GM21367 (cell line): ENCODE measurements at regions not wholly inside any gene's neighbourhood (a gene's known extent, or its start where the extent isn't known, plus 50 kb on each side); places are given as distances from the start of the nearest gene placed in this dataset.

Source experiments
- ATAC-seq: cut with Tn5 transposase; IDR thresholded peaks from one replicate; pipeline ENCODE4 v1.9.1; 2021; ENCODE audit not compliant: unreplicated experiment

- ATAC-seq, result no peak
Measured at GRCh38 chr3:7793786-7794185, 707.8 kb upstream of the LMCD1 start.

- no peak for ATAC-seq
Measured at GRCh38 chr3:7798276-7798675, 703.3 kb upstream of the LMCD1 start.

GRCh38 chr3:7800006-7800780 lies 701.4 kb upstream of the LMCD1 start:
- ATAC-seq, result no peak

DNA sequence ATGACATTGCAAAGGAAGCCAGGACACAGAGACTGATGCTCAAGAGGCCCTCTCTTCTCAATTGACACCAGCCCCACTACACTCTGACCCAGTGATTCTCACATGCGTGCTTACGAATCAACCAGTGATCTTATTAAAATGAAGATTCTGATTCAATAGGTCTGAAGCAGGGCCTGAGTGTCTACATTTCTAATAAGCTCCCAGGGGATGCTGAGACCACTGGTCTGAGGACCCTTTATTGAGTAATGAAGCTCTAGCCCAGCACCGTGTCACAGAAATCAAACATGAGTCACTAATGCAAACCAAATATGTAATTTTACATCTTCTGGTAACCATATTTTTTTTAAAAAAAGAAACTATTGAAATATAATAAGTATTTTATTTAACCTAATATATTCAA lies 689.1 kb upstream of the LMCD1 start:
- no peak for ATAC-seq

DNA sequence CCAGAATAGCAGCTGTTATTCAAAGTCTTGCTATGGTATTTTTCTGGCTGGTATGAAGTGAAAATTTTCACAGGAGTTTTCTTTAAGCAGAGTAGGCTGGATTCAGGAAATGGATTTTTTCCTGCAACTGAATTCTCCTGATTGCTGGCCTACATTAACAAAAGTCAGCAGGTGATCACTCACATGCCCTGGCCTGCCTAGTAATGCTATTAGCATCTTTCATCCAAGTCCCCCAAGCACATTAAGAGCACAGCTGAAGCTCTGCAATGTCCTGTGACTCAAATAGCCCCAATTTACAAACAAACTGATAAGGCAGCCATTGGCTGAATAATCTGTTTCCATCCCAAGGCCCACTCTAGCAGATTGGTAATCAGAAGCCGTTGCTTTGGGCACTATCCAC lies 688.3 kb upstream of the LMCD1 start:
- ATAC-seq, result no peak

DNA sequence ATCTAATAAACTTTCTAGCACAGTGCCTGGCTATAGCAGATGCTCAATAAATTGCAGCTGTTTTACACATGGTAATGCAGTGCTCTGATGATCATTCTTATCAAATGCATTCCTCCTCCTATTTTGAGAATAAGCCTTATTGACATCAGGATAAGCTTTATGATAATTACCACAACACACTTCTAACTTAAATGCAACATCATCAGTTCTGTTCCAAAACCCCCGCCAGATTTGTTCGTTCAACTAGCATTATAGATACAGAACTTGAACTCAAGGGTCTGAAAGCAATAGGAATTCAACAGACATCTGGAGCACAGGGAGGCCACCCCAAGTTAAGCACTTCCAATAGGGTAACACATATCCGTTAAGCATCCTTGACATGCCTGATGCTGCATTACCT lies 684.4 kb upstream of the LMCD1 start:
- no peak for ATAC-seq

DNA sequence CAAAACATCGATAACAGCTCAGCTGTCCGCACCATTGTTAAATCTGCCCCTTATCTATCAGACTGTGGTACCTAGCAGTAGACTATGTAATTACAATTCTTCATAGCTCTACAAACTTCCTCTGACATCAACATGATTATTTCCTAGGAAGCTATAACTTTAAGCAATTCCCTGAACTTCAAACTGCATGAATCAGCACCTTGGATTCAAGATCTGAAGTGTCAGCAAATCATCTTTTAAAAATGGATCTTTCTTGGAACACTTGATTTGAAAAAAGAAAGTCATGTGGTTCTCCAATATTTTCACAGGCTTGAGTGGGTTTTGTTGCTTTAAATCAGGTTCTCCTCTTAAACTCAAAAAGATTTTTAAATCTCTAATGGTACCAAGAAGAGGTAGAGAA lies 680.7 kb upstream of the LMCD1 start:
- ATAC-seq, result no peak

GRCh38 chr3:7821858-7822257 lies 679.8 kb upstream of the LMCD1 start:
- no peak for ATAC-seq

DNA sequence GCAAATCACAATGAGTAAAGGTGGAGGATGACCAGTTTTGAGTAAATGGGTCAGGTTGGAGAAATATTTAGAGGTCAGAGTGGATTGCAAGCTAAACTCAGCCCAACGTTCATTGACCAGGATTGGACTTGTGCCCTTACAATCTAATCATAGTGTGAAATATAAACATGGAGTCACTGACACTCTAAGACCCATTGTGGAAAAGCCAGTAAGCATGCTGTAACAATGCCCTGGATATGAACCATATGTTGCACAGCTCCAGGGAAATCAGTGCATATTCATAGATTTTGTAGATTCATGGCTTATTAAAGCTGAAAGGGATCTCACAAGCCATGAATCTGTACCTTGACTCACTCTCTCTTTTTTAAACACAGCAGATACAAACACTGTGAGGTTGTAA lies 660.2 kb upstream of the LMCD1 start:
- no peak for ATAC-seq

DNA sequence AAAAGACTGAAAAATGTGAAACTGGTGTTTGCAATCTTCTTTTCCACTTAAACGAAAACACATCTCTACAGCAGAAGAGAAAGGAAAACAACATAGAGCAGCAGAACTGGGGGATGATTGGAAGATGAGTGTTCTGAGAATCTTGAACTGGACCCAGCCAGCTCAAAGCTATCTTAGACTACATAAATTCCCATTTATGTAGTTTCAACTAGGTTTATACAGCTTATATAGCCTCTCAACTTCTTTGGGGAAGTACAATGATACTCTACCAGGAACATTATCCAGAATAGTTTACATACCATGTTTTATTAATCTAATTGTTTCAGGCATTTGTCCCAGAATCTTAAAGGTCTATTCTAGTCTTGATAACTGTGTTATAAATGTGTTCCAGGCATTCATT lies 658.2 kb upstream of the LMCD1 start:
- no peak for ATAC-seq

GRCh38 chr3:7847021-7847420 lies 654.6 kb upstream of the LMCD1 start:
- ATAC-seq, result no peak

DNA sequence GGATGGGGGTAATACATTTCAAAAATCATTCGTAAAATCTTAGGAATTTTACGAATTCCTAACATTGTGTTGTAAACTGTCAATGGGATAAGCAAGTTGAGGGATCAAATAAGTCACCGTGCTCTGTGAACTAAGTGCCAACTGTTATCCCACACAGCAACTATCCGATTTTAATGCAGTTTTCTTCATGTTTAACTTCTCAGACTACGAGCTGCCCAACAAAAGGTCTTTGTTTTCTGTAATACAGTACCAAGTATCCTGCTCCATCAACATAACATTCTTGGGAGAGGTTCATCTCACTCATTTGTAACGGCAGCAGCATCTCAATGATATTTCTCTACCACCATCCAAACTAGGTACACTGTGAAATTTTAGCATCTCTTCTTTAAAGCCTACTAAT lies 654.1 kb upstream of the LMCD1 start:
- ATAC-seq, result no peak

DNA sequence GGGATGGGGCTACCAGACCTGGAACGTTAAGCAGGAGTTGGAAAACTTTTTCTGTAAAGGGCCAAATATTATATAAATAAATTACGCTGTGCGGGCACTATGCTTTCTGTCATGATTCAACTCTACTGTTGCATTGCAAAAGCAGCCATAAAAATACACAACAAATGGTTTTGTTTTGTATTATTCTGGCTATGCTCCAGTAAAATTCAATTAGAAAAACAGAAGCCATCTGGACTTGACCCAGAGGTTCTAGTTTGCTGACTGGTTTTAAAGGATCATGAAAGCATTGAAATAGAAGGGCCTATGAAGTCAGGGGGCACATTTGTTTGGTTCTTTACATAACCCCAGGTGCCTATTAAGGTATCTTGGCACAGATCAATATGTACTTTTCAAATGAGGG lies 647.4 kb upstream of the LMCD1 start:
- ATAC-seq, result no peak

GRCh38 chr3:7854721-7855120 lies 646.9 kb upstream of the LMCD1 start:
- no peak for ATAC-seq

GRCh38 chr3:7865611-7866010 lies 636.0 kb upstream of the LMCD1 start:
- no peak for ATAC-seq

DNA sequence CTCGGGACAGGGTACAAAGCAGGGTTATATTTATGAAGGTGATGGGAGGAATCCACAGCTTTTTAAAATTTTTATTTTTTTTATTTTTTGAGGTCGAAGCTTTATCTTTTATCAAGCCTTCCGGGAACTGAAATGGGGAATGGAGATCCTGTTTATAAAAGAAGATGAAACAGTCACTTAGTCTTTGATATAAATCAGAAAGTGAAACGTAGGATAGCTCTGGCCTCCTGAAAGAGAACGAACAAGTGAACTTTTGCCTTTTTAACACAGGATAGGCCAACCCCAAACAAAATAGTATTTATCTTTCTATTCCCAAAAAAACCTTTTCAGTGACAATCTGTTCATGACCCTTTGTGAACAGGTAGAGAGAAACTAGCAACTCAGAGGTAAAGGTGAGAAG lies 634.0 kb upstream of the LMCD1 start:
- ATAC-seq, result no peak

DNA sequence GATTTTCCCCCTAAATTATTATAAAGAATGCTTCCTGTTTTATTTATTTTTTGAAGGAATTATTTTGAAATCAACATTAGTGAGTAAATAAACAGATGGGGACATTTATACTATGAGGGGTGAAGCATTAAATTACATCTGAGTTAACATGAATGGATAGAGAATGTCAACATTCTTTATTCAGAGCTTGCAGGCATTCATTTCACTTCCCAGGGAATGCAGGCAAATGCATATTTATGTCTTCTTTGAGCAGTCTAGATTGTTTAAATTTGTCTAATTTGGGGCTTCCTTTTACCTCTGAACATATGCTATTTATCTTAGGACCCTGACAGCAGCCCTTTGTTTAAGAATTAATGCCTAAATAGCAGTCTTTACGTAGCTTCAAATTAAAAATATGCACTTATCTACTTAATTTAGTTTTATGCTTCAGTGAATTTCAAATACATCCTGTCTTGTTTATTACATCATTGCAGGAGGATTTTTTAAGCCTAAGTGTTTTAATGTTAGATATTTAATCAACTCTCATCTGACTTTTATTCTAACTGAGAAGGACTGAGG lies 630.5 kb upstream of the LMCD1 start:
- no peak for ATAC-seq

- no peak for ATAC-seq
Measured at GRCh38 chr3:7874116-7874515, 627.5 kb upstream of the LMCD1 start.

DNA sequence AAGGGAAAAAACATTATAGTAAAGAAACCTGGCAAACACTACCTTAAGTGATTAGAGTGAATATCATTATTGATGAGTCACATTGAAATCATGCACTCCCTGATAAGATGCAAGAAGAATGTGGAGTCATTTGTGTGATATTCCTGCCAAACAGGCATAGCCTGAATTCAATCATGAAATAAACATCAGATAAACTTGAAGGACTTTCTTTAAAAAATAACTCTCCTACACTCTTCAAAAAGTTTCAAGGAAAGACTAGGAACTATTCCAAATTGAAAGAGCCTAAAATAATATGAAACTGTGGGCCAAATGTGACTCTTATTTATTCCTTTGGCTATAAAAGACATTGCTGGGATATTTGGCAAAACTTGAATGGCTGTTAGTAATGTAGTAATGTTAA lies 625.7 kb upstream of the LMCD1 start:
- no peak for ATAC-seq

- ATAC-seq, result no peak
Measured at GRCh38 chr3:7876741-7877297, 624.8 kb upstream of the LMCD1 start.

DNA sequence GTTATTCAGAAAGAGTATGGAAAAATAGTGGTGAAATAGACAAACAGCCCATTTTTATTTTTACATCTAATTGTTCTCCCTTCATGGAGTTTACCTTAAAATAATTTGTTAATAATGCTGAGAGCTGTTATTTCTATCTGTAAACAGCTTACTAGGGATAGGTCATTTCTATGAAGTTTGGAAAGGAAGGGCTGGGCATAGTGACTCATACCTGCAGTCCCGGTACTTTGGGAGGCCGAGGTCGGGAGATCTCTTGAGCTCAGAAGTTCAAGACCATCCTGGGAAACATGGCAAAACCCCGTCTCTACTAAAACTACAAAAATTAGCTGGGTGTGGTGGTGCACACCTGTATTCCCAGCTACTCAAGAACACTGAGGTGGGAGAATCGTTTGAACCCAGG lies 624.3 kb upstream of the LMCD1 start:
- no peak for ATAC-seq

- ATAC-seq, result no peak
Measured at GRCh38 chr3:7879572-7879971, 622.1 kb upstream of the LMCD1 start.

GRCh38 chr3:7881946-7882345 lies 619.7 kb upstream of the LMCD1 start:
- no peak for ATAC-seq
